K562 (cell line): ENCODE measurements at regions not wholly inside any gene's neighbourhood (a gene's known extent, or its start where the extent isn't known, plus 50 kb on each side); places are given as distances from the start of the nearest gene placed in this dataset.

Experiments used
- ATAC-seq: fragments of 200-7000 bp; cut with Tn5 transposase; 3 replicates; pipeline ENCODE4 v1.9.1; 2020; ENCODE audit warnings: moderate library complexity
- BruUV-seq: library from RNA; stranded (reverse); fragments of 400-500 nt; replicated peaks from 2 replicates; lab custom pipeline; 2021; lab: Mats Ljungman, UMichigan
- CTCF ChIA-PET: fragments of 300-600 bp; formaldehyde crosslinking; extraction: SDS; loops from one replicate; lab custom pipeline; 2021; ENCODE audit warnings: low intra/inter-chr PET ratio; lab: Yijun Ruan, JAX
- POLR2A ChIA-PET: fragments of 300-600, 350-650 bp; sonication (Branson Sonifier 250); formaldehyde crosslinking; extraction: SDS; loops from one replicate; lab custom pipeline; 2021; ENCODE audit warnings: antibody characterized with exemption, inconsistent platforms; lab: Yijun Ruan, JAX
- DNase-seq, 4 experiments: peaks; one replicate each; pipeline versions ENCODE4 v3.0.0 to v3.0.0-alpha.2; 2011 to 2018; ENCODE audit warnings: low spot score in 3 of 4, mixed read lengths in 3 of 4; ENCODE audit errors: extremely low read depth in 1 of 4
- FAIRE-seq: peaks from 2 replicates; lab custom pipeline; 2011; peaks lifted over from hg19 to GRCh38; lab: Jason Lieb, UNC
- H2AFZ ChIP-seq: 2 replicates; pipeline ENCODE4 v1.6.0; 2011; ENCODE audit warnings: low read depth, low read length, control low read depth, inconsistent platforms
- H3K27ac ChIP-seq: fragments of 200-600 bp; 3 replicates; pipeline ENCODE4 v1.8.0; 2011; ENCODE audit warnings: low read depth, mild to moderate bottlenecking, control low read depth, inconsistent platforms, low read length, moderate library complexity, mixed read lengths; ENCODE audit errors: extremely low read depth
- H3K27me3 ChIP-seq, 2 experiments: fragments of 300-600 bp in 1 of 2; 2 replicates in 1 of 2; 3 replicates in 1 of 2; pipeline versions ENCODE4 v1.6.0 to v1.8.0; 2011; ENCODE audit warnings: inconsistent platforms in 2 of 2, low read length in 2 of 2, mild to moderate bottlenecking in 1 of 2, mixed read lengths in 1 of 2, moderate library complexity in 1 of 2; ENCODE audit not compliant: control insufficient read depth in 2 of 2, insufficient read depth in 2 of 2
- H3K36me3 ChIP-seq: fragments of 300-600 bp; 3 replicates; pipeline ENCODE4 v1.8.0; 2011; ENCODE audit warnings: mild to moderate bottlenecking, low read length, inconsistent platforms; ENCODE audit not compliant: control insufficient read depth, insufficient read depth
- H3K4me1 ChIP-seq, 2 experiments: fragments of 200-600 bp in 1 of 2; replicated peaks in 1 of 2; 2 replicates in 1 of 2; 3 replicates in 1 of 2; pipeline versions ENCODE4 v1.5.1 to v1.8.0; 2011; ENCODE audit warnings: inconsistent platforms in 2 of 2, low read length in 2 of 2, mild to moderate bottlenecking in 1 of 2, mixed read lengths in 1 of 2, moderate library complexity in 1 of 2; ENCODE audit not compliant: control insufficient read depth in 2 of 2, insufficient read depth in 2 of 2
- H3K4me2 ChIP-seq: 2 replicates; pipeline ENCODE4 v1.6.1; 2011; ENCODE audit warnings: low read length, control low read depth, inconsistent platforms, mixed read lengths; ENCODE audit not compliant: insufficient read depth
- H3K4me3 ChIP-seq: fragments of 200-600 bp; sonication (generic), shearing (Covaris generic); 2 replicates; pipeline ENCODE4 v1.5.1; 2016; ENCODE audit warnings: control low read depth, inconsistent platforms
- H3K79me2 ChIP-seq: fragments of 200-600 bp; 3 replicates; pipeline ENCODE4 v1.8.0; 2011; ENCODE audit warnings: low read length, inconsistent platforms; ENCODE audit not compliant: control insufficient read depth, insufficient read depth
- H3K9ac ChIP-seq, 2 experiments: 2 replicates each; pipeline versions ENCODE4 v1.6.0 to v1.6.1; 2011; ENCODE audit warnings: low read depth in 2 of 2, low read length in 2 of 2, control low read depth in 1 of 2, inconsistent platforms in 1 of 2, mild to moderate bottlenecking in 1 of 2, mixed read lengths in 1 of 2; ENCODE audit not compliant: insufficient read depth in 1 of 2
- H3K9me1 ChIP-seq: one replicate; pipeline ENCODE4 v1.6.0; 2011; ENCODE audit warnings: inconsistent platforms, mild to moderate bottlenecking, low read length, moderate library complexity; ENCODE audit not compliant: control insufficient read depth, insufficient read depth
- H3K9me3 ChIP-seq: replicated peaks from 2 replicates; pipeline ENCODE4 v1.5.1; 2011; ENCODE audit warnings: low read depth, low read length, inconsistent platforms; ENCODE audit not compliant: control insufficient read depth, insufficient read depth
- H4K20me1 ChIP-seq: replicated peaks from 2 replicates; pipeline ENCODE4 v1.6.1; 2011; ENCODE audit warnings: low read length, inconsistent platforms, mixed read lengths; ENCODE audit not compliant: control insufficient read depth, insufficient read depth
- CBFA2T2 ChIP-seq: fragments of 450-650 bp; conservative IDR thresholded peaks from 2 replicates; pipeline ENCODE4 v1.6.1; 2017; ENCODE audit warnings: mild to moderate bottlenecking
- DIDO1 ChIP-seq: fragments of 450-650 bp; IDR thresholded peaks from 2 replicates; pipeline ENCODE4 v1.6.1; 2016; ENCODE audit warnings: low read depth, missing biosample characterization, missing genetic modification characterization
- HSF4 ChIP-seq: fragments of 250-450 bp; sonication (Bioruptor Pico); IDR thresholded peaks from 2 replicates; pipeline ENCODE4 v2.1.2; 2022; ENCODE audit warnings: mild to moderate bottlenecking, moderate library complexity, borderline replicate concordance
- KAT7 ChIP-seq: sonication (generic); formaldehyde crosslinking; IDR thresholded peaks from 2 replicates; pipeline ENCODE4 v1.8.0; 2022; ENCODE audit warnings: missing genetic modification reagents, mild to moderate bottlenecking, borderline replicate concordance
- SAP30 ChIP-seq: fragments of 200-600 bp; sonication (generic); IDR thresholded peaks from 2 replicates; pipeline ENCODE4 v1.6.1; 2012; ENCODE audit warnings: borderline replicate concordance, low read depth, mild to moderate bottlenecking, moderate library complexity, low read length, control low read depth, inconsistent platforms; ENCODE audit not compliant: insufficient read depth, poor library complexity, severe bottlenecking
- SOX6 ChIP-seq: fragments of 450-650 bp; IDR thresholded peaks from 2 replicates; pipeline ENCODE4 v1.6.1; 2014; ENCODE audit warnings: mild to moderate bottlenecking
- SPI1 ChIP-seq: IDR thresholded peaks from 2 replicates; pipeline ENCODE4 v1.6.1; 2011; ENCODE audit warnings: low read depth, low read length, control low read depth, borderline replicate concordance
- ZBED1 ChIP-seq: IDR thresholded peaks from 2 replicates; pipeline ENCODE4 v1.6.1; 2014
- ZBTB8A ChIP-seq: fragments of 450-650 bp; IDR thresholded peaks from 2 replicates; pipeline ENCODE4 v1.6.1; 2018; ENCODE audit warnings: mild to moderate bottlenecking, moderate library complexity; ENCODE audit not compliant: partially characterized antibody
- WGBS: fragments of 100-300 bp; shearing (Covaris generic); methylation state at CpG from one replicate; pipeline ENCODE4 v1.1.6; 2016; ENCODE audit warnings: low coverage, mixed read lengths; ENCODE audit not compliant: insufficient coverage; ENCODE audit errors: missing lambda C conversion rate; 5-methylcytosine and 5-hydroxymethylcytosine counted together
- in situ Hi-C: fragments of 300-500 bp; cut with MboI; formaldehyde crosslinking; loops from 4 replicates; pipeline ENCODE4 v1.15.0; 2018; ENCODE audit warnings: inconsistent platforms, mixed read lengths
- intact Hi-C: fragments of 100-400 bp; cut with micrococcal nuclease; formaldehyde crosslinking; loops from 2 replicates; pipeline ENCODE4 v1.14.2; 2022
- TF ChIP-seq, protein P1 (sequence below): conservative IDR thresholded peaks from 2 replicates; pipeline ENCODE4 v1.6.1; 2011; ENCODE audit warnings: low read depth, mild to moderate bottlenecking, low read length; ENCODE audit not compliant: control insufficient read depth
- TF ChIP-seq, protein P2 (sequence below): fragments of 250-450 bp; sonication (Bioruptor Pico); IDR thresholded peaks from 2 replicates; pipeline ENCODE4 v1.5.0; 2021
- TF ChIP-seq, protein P3 (sequence below): sonication (generic); formaldehyde crosslinking; IDR thresholded peaks from 2 replicates; pipeline ENCODE4 v1.8.0; 2022; ENCODE audit warnings: mild to moderate bottlenecking, missing genetic modification reagents
- TF ChIP-seq, protein P4 (sequence below): fragments of 450-650 bp; formaldehyde crosslinking; IDR thresholded peaks from 2 replicates; pipeline ENCODE4 v1.4.0; 2020; ENCODE audit warnings: mild to moderate bottlenecking
- TF ChIP-seq, protein P5 (sequence below): fragments of 450-650 bp; conservative IDR thresholded peaks from 2 replicates; pipeline ENCODE4 v1.6.1; 2016; ENCODE audit warnings: missing genetic modification characterization, low read depth, mild to moderate bottlenecking, missing compliant biosample characterization, moderate library complexity
- TF ChIP-seq, protein P6 (sequence below): fragments of 450-650 bp; IDR thresholded peaks from one replicate; pipeline ENCODE4 v1.6.1; 2018; ENCODE audit warnings: mild to moderate bottlenecking, moderate library complexity; ENCODE audit not compliant: partially characterized antibody

DNA sequence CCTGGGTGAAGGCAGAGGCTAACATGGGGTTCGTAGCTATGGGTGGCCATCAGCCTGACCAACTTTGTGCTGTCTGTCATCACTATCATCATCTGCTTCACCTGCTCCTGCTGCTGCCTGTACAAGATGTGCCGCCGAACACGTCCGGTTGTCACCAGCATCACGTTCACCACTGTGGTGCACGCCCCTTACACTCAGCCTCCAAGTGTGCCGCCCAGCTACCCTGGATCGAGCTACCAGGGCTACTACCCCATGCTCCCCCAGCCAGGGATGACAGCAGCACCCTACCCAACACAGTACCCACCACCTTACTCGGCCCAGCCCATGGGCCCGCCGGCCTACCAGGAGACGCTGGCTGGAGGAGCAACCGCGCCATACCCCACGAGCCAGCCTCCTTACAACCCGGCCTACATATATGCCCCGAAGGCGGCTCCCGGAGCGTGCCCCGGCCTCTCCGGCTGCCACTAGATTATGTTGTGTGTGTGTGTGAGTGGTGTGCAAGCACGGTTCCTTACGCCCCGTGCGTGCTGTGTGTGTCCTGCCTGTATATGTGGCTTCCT is 213.4 kb upstream of the XIST start:
- no peak overlapping the region for H3K4me2 ChIP-seq
- in situ Hi-C loops: no loop called here
- no peak for FAIRE-seq
- TF ChIP-seq KAT7 (CRISPR knock-in tag): no peak
- TF ChIP-seq, protein P1, sequence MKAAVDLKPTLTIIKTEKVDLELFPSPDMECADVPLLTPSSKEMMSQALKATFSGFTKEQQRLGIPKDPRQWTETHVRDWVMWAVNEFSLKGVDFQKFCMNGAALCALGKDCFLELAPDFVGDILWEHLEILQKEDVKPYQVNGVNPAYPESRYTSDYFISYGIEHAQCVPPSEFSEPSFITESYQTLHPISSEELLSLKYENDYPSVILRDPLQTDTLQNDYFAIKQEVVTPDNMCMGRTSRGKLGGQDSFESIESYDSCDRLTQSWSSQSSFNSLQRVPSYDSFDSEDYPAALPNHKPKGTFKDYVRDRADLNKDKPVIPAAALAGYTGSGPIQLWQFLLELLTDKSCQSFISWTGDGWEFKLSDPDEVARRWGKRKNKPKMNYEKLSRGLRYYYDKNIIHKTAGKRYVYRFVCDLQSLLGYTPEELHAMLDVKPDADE: no peak
- TF ChIP-seq, protein P2, sequence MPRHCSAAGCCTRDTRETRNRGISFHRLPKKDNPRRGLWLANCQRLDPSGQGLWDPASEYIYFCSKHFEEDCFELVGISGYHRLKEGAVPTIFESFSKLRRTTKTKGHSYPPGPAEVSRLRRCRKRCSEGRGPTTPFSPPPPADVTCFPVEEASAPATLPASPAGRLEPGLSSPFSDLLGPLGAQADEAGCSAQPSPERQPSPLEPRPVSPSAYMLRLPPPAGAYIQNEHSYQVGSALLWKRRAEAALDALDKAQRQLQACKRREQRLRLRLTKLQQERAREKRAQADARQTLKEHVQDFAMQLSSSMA: no peak
- TF ChIP-seq DIDO1 (tag): no peak
- TF ChIP-seq, protein P3, sequence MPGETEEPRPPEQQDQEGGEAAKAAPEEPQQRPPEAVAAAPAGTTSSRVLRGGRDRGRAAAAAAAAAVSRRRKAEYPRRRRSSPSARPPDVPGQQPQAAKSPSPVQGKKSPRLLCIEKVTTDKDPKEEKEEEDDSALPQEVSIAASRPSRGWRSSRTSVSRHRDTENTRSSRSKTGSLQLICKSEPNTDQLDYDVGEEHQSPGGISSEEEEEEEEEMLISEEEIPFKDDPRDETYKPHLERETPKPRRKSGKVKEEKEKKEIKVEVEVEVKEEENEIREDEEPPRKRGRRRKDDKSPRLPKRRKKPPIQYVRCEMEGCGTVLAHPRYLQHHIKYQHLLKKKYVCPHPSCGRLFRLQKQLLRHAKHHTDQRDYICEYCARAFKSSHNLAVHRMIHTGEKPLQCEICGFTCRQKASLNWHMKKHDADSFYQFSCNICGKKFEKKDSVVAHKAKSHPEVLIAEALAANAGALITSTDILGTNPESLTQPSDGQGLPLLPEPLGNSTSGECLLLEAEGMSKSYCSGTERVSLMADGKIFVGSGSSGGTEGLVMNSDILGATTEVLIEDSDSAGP: no peak
- no peak for TF ChIP-seq SAP30
- TF ChIP-seq, protein P4, sequence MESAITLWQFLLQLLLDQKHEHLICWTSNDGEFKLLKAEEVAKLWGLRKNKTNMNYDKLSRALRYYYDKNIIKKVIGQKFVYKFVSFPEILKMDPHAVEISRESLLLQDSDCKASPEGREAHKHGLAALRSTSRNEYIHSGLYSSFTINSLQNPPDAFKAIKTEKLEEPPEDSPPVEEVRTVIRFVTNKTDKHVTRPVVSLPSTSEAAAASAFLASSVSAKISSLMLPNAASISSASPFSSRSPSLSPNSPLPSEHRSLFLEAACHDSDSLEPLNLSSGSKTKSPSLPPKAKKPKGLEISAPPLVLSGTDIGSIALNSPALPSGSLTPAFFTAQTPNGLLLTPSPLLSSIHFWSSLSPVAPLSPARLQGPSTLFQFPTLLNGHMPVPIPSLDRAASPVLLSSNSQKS (CRISPR knock-in tag): no peak
- TF ChIP-seq, protein P5, sequence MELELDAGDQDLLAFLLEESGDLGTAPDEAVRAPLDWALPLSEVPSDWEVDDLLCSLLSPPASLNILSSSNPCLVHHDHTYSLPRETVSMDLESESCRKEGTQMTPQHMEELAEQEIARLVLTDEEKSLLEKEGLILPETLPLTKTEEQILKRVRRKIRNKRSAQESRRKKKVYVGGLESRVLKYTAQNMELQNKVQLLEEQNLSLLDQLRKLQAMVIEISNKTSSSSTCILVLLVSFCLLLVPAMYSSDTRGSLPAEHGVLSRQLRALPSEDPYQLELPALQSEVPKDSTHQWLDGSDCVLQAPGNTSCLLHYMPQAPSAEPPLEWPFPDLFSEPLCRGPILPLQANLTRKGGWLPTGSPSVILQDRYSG: no peak
- TF ChIP-seq, protein P6, sequence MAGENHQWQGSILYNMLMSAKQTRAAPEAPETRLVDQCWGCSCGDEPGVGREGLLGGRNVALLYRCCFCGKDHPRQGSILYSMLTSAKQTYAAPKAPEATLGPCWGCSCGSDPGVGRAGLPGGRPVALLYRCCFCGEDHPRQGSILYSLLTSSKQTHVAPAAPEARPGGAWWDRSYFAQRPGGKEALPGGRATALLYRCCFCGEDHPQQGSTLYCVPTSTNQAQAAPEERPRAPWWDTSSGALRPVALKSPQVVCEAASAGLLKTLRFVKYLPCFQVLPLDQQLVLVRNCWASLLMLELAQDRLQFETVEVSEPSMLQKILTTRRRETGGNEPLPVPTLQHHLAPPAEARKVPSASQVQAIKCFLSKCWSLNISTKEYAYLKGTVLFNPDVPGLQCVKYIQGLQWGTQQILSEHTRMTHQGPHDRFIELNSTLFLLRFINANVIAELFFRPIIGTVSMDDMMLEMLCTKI: no peak
- TF ChIP-seq CBFA2T2: no peak
- TF ChIP-seq SOX6: no peak
- TF ChIP-seq ZBTB8A: no peak
- no peak for TF ChIP-seq HSF4
- no peak for TF ChIP-seq ZBED1
- no peak for TF ChIP-seq SPI1

More for the DNA sequence above, 213.4 kb upstream of the XIST start:
- Histone ChIP-seq H3K9me1 (no peaks in the 10 kb centered on the region), H3K4me1 (no peaks in the 10 kb centered on the region), H2AFZ (no peak overlapping the region), H3K9me3 (no peaks in the 10 kb centered on the region), H3K36me3 (no peaks in the 10 kb centered on the region), H4K20me1 (no peaks in the 10 kb centered on the region), H3K27ac (no peak overlapping the region), H3K9ac (no peak overlapping the region), H3K27me3 (peaks cover 0 to 4% of the 10 kb centered on the region in 2 experiments; a peak in 3 of 5 replicates), H3K4me3 (no peak overlapping the region), H3K79me2 (no peaks in the 10 kb centered on the region)
- no TSS peak for BruUV-seq
- 10% methylated on average over 24 of the region's 27 CpGs for WGBS
- POLR2A ChIA-PET: no interaction called here
- CTCF ChIA-PET: no interaction called here
- DNase-seq (no peak), ATAC-seq (no peak)
- intact Hi-C loops: no loop called here
